ENCODE measurements at regions not wholly inside any gene's neighbourhood (a gene's known extent, or its start where the extent isn't known, plus 50 kb on each side); places are given as distances from the start of the nearest gene placed in this dataset.

GRCh38 chr2:34663314-34663713 is 1064.2 kb upstream of the FAM98A start:
- H3K4me2 ChIP-seq: no peak overlapping the region

GRCh38 chr2:34660741-34661140 is 1061.6 kb upstream of the FAM98A start:
- Histone ChIP-seq H3K9ac (no peak overlapping the region), H3K4me1 (peaks cover 10% of the 10 kb centered on the region), H4K20me1 (ENCODE audit: low read depth) (no peaks in the 10 kb centered on the region), H3K27me3 (no peaks in the 10 kb centered on the region), H3K79me2 (ENCODE audit: low read depth) (no peaks in the 10 kb centered on the region), H3K4me3 (no peak overlapping the region), H3K36me3 (no peaks in the 10 kb centered on the region), H3K27ac (no peak overlapping the region), H3K4me2 (no peak overlapping the region), H2AFZ (replicated peaks) (no peak overlapping the region), H3K9me3 (ENCODE audit: low read depth) (no peaks in the 10 kb centered on the region), H3F3A (ENCODE audit: low read depth) (no peaks in the 10 kb centered on the region)
- DNase-seq (ENCODE audit: low spot score): no peak
- TF ChIP-seq CTCF (IDR thresholded peaks at IDR 0.05) (no peak), EZH2 (IDR thresholded peaks at IDR 0.05) (no peak), EZH2phosphoT487 (IDR thresholded peaks at IDR 0.05) (no peak)
- no peak overlapping the region for H3K27ac Mint-ChIP-seq
- H3K36me3 Mint-ChIP-seq: no peaks in the 10 kb centered on the region
- no peaks in the 10 kb centered on the region for H3K9me3 Mint-ChIP-seq
- H3K4me3 Mint-ChIP-seq: no peak overlapping the region
- no peaks in the 10 kb centered on the region for H3K27me3 Mint-ChIP-seq (ENCODE audit: insufficient read depth, low read depth)
- peaks cover 12% of the 10 kb centered on the region for H3K4me1 Mint-ChIP-seq

More at GRCh38 chr2:34663314-34663713, 1064.2 kb upstream of the FAM98A start:
- Histone ChIP-seq H3F3A (ENCODE audit: low read depth) (no peaks in the 10 kb centered on the region), H3K79me2 (ENCODE audit: low read depth) (no peaks in the 10 kb centered on the region), H3K36me3 (no peaks in the 10 kb centered on the region), H3K9me3 (ENCODE audit: low read depth) (no peaks in the 10 kb centered on the region), H4K20me1 (ENCODE audit: low read depth) (no peaks in the 10 kb centered on the region), H3K27ac (no peak overlapping the region), H3K4me1 (peaks cover 10% of the 10 kb centered on the region), H3K9ac (no peak overlapping the region), H2AFZ (replicated peaks) (no peak overlapping the region), H3K4me3 (no peak overlapping the region), H3K27me3 (no peaks in the 10 kb centered on the region)
- no peaks in the 10 kb centered on the region for H3K36me3 Mint-ChIP-seq
- no peak for DNase-seq (ENCODE audit: low spot score)
- no peak for TF ChIP-seq EZH2 (IDR thresholded peaks at IDR 0.05)
- no peak for TF ChIP-seq CTCF (IDR thresholded peaks at IDR 0.05)
- no peak for TF ChIP-seq EZH2phosphoT487 (IDR thresholded peaks at IDR 0.05)
- H3K4me3 Mint-ChIP-seq: no peak overlapping the region
- no peaks in the 10 kb centered on the region for H3K9me3 Mint-ChIP-seq
- H3K4me1 Mint-ChIP-seq: peaks cover 22% of the 10 kb centered on the region
- H3K27ac Mint-ChIP-seq: no peak overlapping the region
- no peaks in the 10 kb centered on the region for H3K27me3 Mint-ChIP-seq (ENCODE audit: insufficient read depth, low read depth)

DNA sequence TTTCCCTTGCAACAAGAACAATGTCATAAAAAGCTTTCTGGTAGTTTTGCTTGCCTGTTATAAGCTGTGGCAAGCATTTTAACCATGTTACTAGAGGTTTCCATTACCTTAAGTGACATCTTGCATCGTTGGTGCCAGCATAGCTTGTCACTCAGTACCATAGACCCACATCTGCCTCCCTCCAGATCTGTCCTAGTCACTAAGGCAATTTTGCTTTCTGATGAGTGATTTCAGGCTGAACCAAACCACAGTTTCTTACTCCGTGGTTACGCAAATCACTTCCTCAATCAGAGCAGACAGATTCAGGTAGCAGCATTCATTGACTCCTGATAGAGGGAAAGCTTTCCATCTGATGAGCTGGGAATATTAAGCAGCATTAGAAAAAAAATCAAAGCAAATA is 1057.5 kb upstream of the FAM98A start:
- H3K27me3 Mint-ChIP-seq (ENCODE audit: insufficient read depth, low read depth): no peaks in the 10 kb centered on the region
- no peak overlapping the region for H3K27ac ChIP-seq
- no peaks in the 10 kb centered on the region for H3K4me1 ChIP-seq
- no peak overlapping the region for H3K4me3 ChIP-seq
- H4K20me1 ChIP-seq (ENCODE audit: low read depth): no peaks in the 10 kb centered on the region
- no peaks in the 10 kb centered on the region for H3K9me3 ChIP-seq (ENCODE audit: low read depth)
- no peak overlapping the region for H3K9ac ChIP-seq
- no peak for TF ChIP-seq EZH2 (IDR thresholded peaks at IDR 0.05)
- no peak for TF ChIP-seq CTCF (IDR thresholded peaks at IDR 0.05)
- no peak for TF ChIP-seq EZH2phosphoT487 (IDR thresholded peaks at IDR 0.05)
- H3K4me3 Mint-ChIP-seq: no peak overlapping the region
- no peak overlapping the region for H3K4me2 ChIP-seq
- no peaks in the 10 kb centered on the region for H3K36me3 Mint-ChIP-seq
- H3K9me3 Mint-ChIP-seq: no peaks in the 10 kb centered on the region
- H3F3A ChIP-seq (ENCODE audit: low read depth): no peaks in the 10 kb centered on the region
- H2AFZ ChIP-seq (replicated peaks): no peak overlapping the region
- H3K36me3 ChIP-seq: no peaks in the 10 kb centered on the region
- H3K27ac Mint-ChIP-seq: no peak overlapping the region
- H3K27me3 ChIP-seq: no peaks in the 10 kb centered on the region
- no peaks in the 10 kb centered on the region for H3K4me1 Mint-ChIP-seq
- H3K79me2 ChIP-seq (ENCODE audit: low read depth): no peaks in the 10 kb centered on the region
- DNase-seq (ENCODE audit: low spot score): no peak

Measured in neural progenitor cell (in vitro differentiated cells).